ENCODE measurements at regions not wholly inside any gene's neighbourhood (a gene's known extent, or its start where the extent isn't known, plus 50 kb on each side); places are given as distances from the start of the nearest gene placed in this dataset.

DNA sequence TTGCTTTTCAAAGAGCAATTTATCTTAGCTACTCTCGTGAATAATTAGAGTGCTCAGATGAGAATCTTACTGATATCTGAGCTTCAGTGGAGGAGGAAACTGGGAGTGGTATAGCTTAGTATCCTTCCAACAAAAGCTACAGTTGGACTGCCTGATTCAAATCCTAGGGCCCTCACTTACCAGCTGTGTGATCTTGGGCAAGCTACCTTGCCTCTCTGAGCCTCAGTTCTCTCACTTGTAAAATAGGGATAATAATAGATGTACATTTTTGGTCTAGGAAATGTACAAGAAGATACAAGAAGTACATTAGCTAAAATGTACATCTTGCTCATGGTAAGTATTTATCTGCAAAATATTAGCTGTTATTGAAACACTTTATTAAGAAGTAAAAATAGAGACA lies 502.0 kb downstream of the HAPSTR1 start:
- TF ChIP-seq GATA2 (IDR thresholded peaks at IDR 0.05; ENCODE audit: low read depth, low read length) (no peak), GATA3 (IDR thresholded peaks at IDR 0.05; ENCODE audit: low read depth, low read length) (no peak)

All from SH-SY5Y (cell line).